ENCODE measurements at regions not wholly inside any gene's neighbourhood (a gene's known extent, or its start where the extent isn't known, plus 50 kb on each side); places are given as distances from the start of the nearest gene placed in this dataset.
"Not testable (repeated sequence)": the region's sequence is repeated elsewhere in the genome, so short reads cannot be mapped to it uniquely, and the experiment has no call there.

GRCh38 chr6:137631323-137631722, 137.1 kb upstream of the OLIG3 start:
- WGBS, 2 donors = 90 to 95% methylated on average over 2 of the region's 2 CpGs

GRCh38 chr6:137634177-137634576, 140.0 kb upstream of the OLIG3 start:
- H3K9ac ChIP-seq (ENCODE audit: insufficient read depth in 1 of 2, low read length in 2 of 2); H3K4me1 ChIP-seq (ENCODE audit: control insufficient read depth in 5 of 5, insufficient read depth in 5 of 5, low read length in 5 of 5); H3K36me3 ChIP-seq (ENCODE audit: control insufficient read depth in 4 of 4, insufficient read depth in 4 of 4, low read length in 4 of 4); H3K27me3 ChIP-seq (ENCODE audit: control insufficient read depth in 3 of 3, insufficient read depth in 3 of 3, low read length in 2 of 3); DNase-seq; ATAC-seq (ENCODE audit: insufficient read depth, low FRiP score); H3K4me3 ChIP-seq; H3K9me3 ChIP-seq (ENCODE audit: control insufficient read depth in 4 of 4, insufficient read depth in 3 of 4, low read length in 3 of 4); H3K27ac ChIP-seq (ENCODE audit: low read depth in 1 of 2, low read length in 1 of 2): not testable (repeated sequence)
- 80 to 84% methylated on average over 9 of the region's 9 CpGs for WGBS, 2 donors

More at GRCh38 chr6:137631323-137631722, 137.1 kb upstream of the OLIG3 start:
- H3K4me3 ChIP-seq = no peak overlapping the region
- peaks cover 0 to 2% (median 0%) of the 10 kb centered on the region in 5 donors for H3K4me1 ChIP-seq (ENCODE audit: control insufficient read depth in 5 of 5, insufficient read depth in 5 of 5, low read length in 5 of 5)
- ATAC-seq (ENCODE audit: insufficient read depth, low FRiP score) = no peak
- no peaks in the 10 kb centered on the region for H3K36me3 ChIP-seq (ENCODE audit: control insufficient read depth in 4 of 4, insufficient read depth in 4 of 4, low read length in 4 of 4)
- no peaks in the 10 kb centered on the region for H3K27me3 ChIP-seq (ENCODE audit: control insufficient read depth in 3 of 3, insufficient read depth in 3 of 3, low read length in 2 of 3)
- TF ChIP-seq CTCF (IDR thresholded peaks at IDR 0.05; ENCODE audit: control extremely low read depth, extremely low read depth) = no peak
- no peak overlapping the region for H3K27ac ChIP-seq (ENCODE audit: low read depth in 1 of 2, low read length in 1 of 2)
- no peak overlapping the region for H3K9ac ChIP-seq (ENCODE audit: insufficient read depth in 1 of 2, low read length in 2 of 2)
- H3K9me3 ChIP-seq (ENCODE audit: control insufficient read depth in 4 of 4, insufficient read depth in 3 of 4, low read length in 3 of 4) = no peaks in the 10 kb centered on the region
- DNase-seq = no peak

GRCh38 chr6:137637121-137637520, 142.9 kb upstream of the OLIG3 start:
- DNase-seq (peak; percentile 58 to 91 (median 83)), ATAC-seq (ENCODE audit: insufficient read depth, low FRiP score) (peak; percentile 74)
- peaks cover 0 to 1% (median 0%) of the 10 kb centered on the region in 4 donors for H3K36me3 ChIP-seq (ENCODE audit: control insufficient read depth in 4 of 4, insufficient read depth in 4 of 4, low read length in 4 of 4)
- H3K9ac ChIP-seq (ENCODE audit: insufficient read depth in 1 of 2, low read length in 2 of 2) = no peak overlapping the region
- H3K27me3 ChIP-seq (ENCODE audit: control insufficient read depth in 3 of 3, insufficient read depth in 3 of 3, low read length in 2 of 3) = no peaks in the 10 kb centered on the region
- no peak for TF ChIP-seq CTCF (IDR thresholded peaks at IDR 0.05; ENCODE audit: control extremely low read depth, extremely low read depth)
- H3K27ac ChIP-seq (ENCODE audit: low read depth in 1 of 2, low read length in 1 of 2) = no peak overlapping the region
- H3K4me3 ChIP-seq = no peak overlapping the region
- WGBS, 2 donors = 7 to 23% methylated on average over 1 of the region's 1 CpG
- H3K4me1 ChIP-seq (ENCODE audit: control insufficient read depth in 5 of 5, insufficient read depth in 5 of 5, low read length in 5 of 5) = no peaks in the 10 kb centered on the region
- no peaks in the 10 kb centered on the region for H3K9me3 ChIP-seq (ENCODE audit: control insufficient read depth in 4 of 4, insufficient read depth in 3 of 4, low read length in 3 of 4)

GRCh38 chr6:137638926-137639706, 144.9 kb upstream of the OLIG3 start:
- Histone ChIP-seq H3K27ac (ENCODE audit: low read depth in 1 of 2, low read length in 1 of 2) (no peak overlapping the region), H3K4me3 (no peak overlapping the region), H3K27me3 (ENCODE audit: control insufficient read depth in 3 of 3, insufficient read depth in 3 of 3, low read length in 2 of 3) (no peaks in the 10 kb centered on the region), H3K4me1 (ENCODE audit: control insufficient read depth in 5 of 5, insufficient read depth in 5 of 5, low read length in 5 of 5) (no peaks in the 10 kb centered on the region), H3K9ac (ENCODE audit: insufficient read depth in 1 of 2, low read length in 2 of 2) (no peak overlapping the region), H3K36me3 (ENCODE audit: control insufficient read depth in 4 of 4, insufficient read depth in 4 of 4, low read length in 4 of 4) (peaks cover 0 to 1% (median 0%) of the 10 kb centered on the region in 4 donors), H3K9me3 (ENCODE audit: control insufficient read depth in 4 of 4, insufficient read depth in 3 of 4, low read length in 3 of 4) (no peaks in the 10 kb centered on the region)
- no peak for DNase-seq
- TF ChIP-seq CTCF (IDR thresholded peaks at IDR 0.05; ENCODE audit: control extremely low read depth, extremely low read depth) = no peak
- 52 to 55% methylated on average over 3 of the region's 3 CpGs for WGBS, 2 donors
- ATAC-seq (ENCODE audit: insufficient read depth, low FRiP score) = no peak
